ENCODE measurements at regions not wholly inside any gene's neighbourhood (a gene's known extent, or its start where the extent isn't known, plus 50 kb on each side); places are given as distances from the start of the nearest gene placed in this dataset.
"Not testable (repeated sequence)": the region's sequence is repeated elsewhere in the genome, so short reads cannot be mapped to it uniquely, and the experiment has no call there.

- H3K4me1 ChIP-seq (ENCODE audit: control insufficient read depth, insufficient read depth, low read length) = peaks cover 31% of the 10 kb centered on the region
- H3K27ac ChIP-seq (ENCODE audit: insufficient read depth, low read depth, low read length, poor library complexity, severe bottlenecking) = no peak overlapping the region
- H3K4me3 ChIP-seq (ENCODE audit: insufficient read depth, low read depth, low read length) = no peak overlapping the region
- WGBS, 2 experiments = 93% methylated on average over 7 of the region's 7 CpGs
- no peaks in the 10 kb centered on the region for H3K9me3 ChIP-seq (ENCODE audit: control insufficient read depth, low read length)
- no peaks in the 10 kb centered on the region for H3K36me3 ChIP-seq (ENCODE audit: control insufficient read depth, insufficient read depth, low read length)
- H3K27me3 ChIP-seq (ENCODE audit: control insufficient read depth, insufficient read depth, low read length, poor library complexity, severe bottlenecking) = peaks cover 35% of the 10 kb centered on the region
Measured at GRCh38 chr16:86736502-86736901, 158.2 kb downstream of the FOXL1 start.

- WGBS, 2 experiments = 93 to 95% methylated on average over 7 of the region's 7 CpGs
- H3K4me3 ChIP-seq (ENCODE audit: insufficient read depth, low read depth, low read length) = no peak overlapping the region
- H3K27me3 ChIP-seq (ENCODE audit: control insufficient read depth, insufficient read depth, low read length, poor library complexity, severe bottlenecking) = peaks cover 29% of the 10 kb centered on the region
- H3K9me3 ChIP-seq (ENCODE audit: control insufficient read depth, low read length) = no peaks in the 10 kb centered on the region
- peaks cover 34% of the 10 kb centered on the region for H3K4me1 ChIP-seq (ENCODE audit: control insufficient read depth, insufficient read depth, low read length)
- no peak overlapping the region for H3K27ac ChIP-seq (ENCODE audit: insufficient read depth, low read depth, low read length, poor library complexity, severe bottlenecking)
- no peaks in the 10 kb centered on the region for H3K36me3 ChIP-seq (ENCODE audit: control insufficient read depth, insufficient read depth, low read length)
Measured at GRCh38 chr16:86737083-86737482, 158.7 kb downstream of the FOXL1 start.

- not testable (repeated sequence) for H3K9me3 ChIP-seq (ENCODE audit: control insufficient read depth, low read length); H3K36me3 ChIP-seq (ENCODE audit: control insufficient read depth, insufficient read depth, low read length); H3K4me3 ChIP-seq (ENCODE audit: insufficient read depth, low read depth, low read length); H3K27ac ChIP-seq (ENCODE audit: insufficient read depth, low read depth, low read length, poor library complexity, severe bottlenecking)
- Histone ChIP-seq H3K27me3 (ENCODE audit: control insufficient read depth, insufficient read depth, low read length, poor library complexity, severe bottlenecking) (peaks cover 17% of the 10 kb centered on the region), H3K4me1 (ENCODE audit: control insufficient read depth, insufficient read depth, low read length) (peaks cover 24% of the 10 kb centered on the region)
- WGBS, 2 experiments = 94 to 96% methylated on average over 33 to 34 of the region's 35 CpGs
Measured at GRCh38 chr16:86738322-86738721, 160.0 kb downstream of the FOXL1 start.

- 87 to 95% methylated on average over 3 of the region's 3 CpGs for WGBS, 2 experiments
- Histone ChIP-seq H3K9me3 (ENCODE audit: control insufficient read depth, low read length) (no peaks in the 10 kb centered on the region), H3K4me3 (ENCODE audit: insufficient read depth, low read depth, low read length) (no peak overlapping the region), H3K36me3 (ENCODE audit: control insufficient read depth, insufficient read depth, low read length) (no peaks in the 10 kb centered on the region), H3K27me3 (ENCODE audit: control insufficient read depth, insufficient read depth, low read length, poor library complexity, severe bottlenecking) (peaks cover 8% of the 10 kb centered on the region), H3K4me1 (ENCODE audit: control insufficient read depth, insufficient read depth, low read length) (peaks cover 15% of the 10 kb centered on the region), H3K27ac (ENCODE audit: insufficient read depth, low read depth, low read length, poor library complexity, severe bottlenecking) (no peak overlapping the region)
Measured at GRCh38 chr16:86739178-86739577, 160.8 kb downstream of the FOXL1 start.

GRCh38 chr16:86739808-86740207, 161.5 kb downstream of the FOXL1 start:
- Histone ChIP-seq H3K27ac (ENCODE audit: insufficient read depth, low read depth, low read length, poor library complexity, severe bottlenecking) (no peak overlapping the region), H3K9me3 (ENCODE audit: control insufficient read depth, low read length) (no peaks in the 10 kb centered on the region), H3K36me3 (ENCODE audit: control insufficient read depth, insufficient read depth, low read length) (no peaks in the 10 kb centered on the region), H3K27me3 (ENCODE audit: control insufficient read depth, insufficient read depth, low read length, poor library complexity, severe bottlenecking) (peaks cover 3% of the 10 kb centered on the region), H3K4me1 (ENCODE audit: control insufficient read depth, insufficient read depth, low read length) (peaks cover 11% of the 10 kb centered on the region), H3K4me3 (ENCODE audit: insufficient read depth, low read depth, low read length) (no peak overlapping the region)
- 94 to 95% methylated on average over 11 of the region's 11 CpGs for WGBS, 2 experiments

- 91 to 93% methylated on average over 15 to 17 of the region's 17 CpGs for WGBS, 2 experiments
- peaks cover 7% of the 10 kb centered on the region for H3K4me1 ChIP-seq (ENCODE audit: control insufficient read depth, insufficient read depth, low read length)
- no peaks in the 10 kb centered on the region for H3K9me3 ChIP-seq (ENCODE audit: control insufficient read depth, low read length)
- H3K27ac ChIP-seq (ENCODE audit: insufficient read depth, low read depth, low read length, poor library complexity, severe bottlenecking) = no peak overlapping the region
- H3K4me3 ChIP-seq (ENCODE audit: insufficient read depth, low read depth, low read length) = no peak overlapping the region
- no peaks in the 10 kb centered on the region for H3K36me3 ChIP-seq (ENCODE audit: control insufficient read depth, insufficient read depth, low read length)
- H3K27me3 ChIP-seq (ENCODE audit: control insufficient read depth, insufficient read depth, low read length, poor library complexity, severe bottlenecking) = peaks cover 3% of the 10 kb centered on the region
Measured at GRCh38 chr16:86740298-86740697, 161.9 kb downstream of the FOXL1 start.

GRCh38 chr16:86740906-86741799, 162.8 kb downstream of the FOXL1 start:
- Histone ChIP-seq H3K36me3 (ENCODE audit: control insufficient read depth, insufficient read depth, low read length) (no peaks in the 10 kb centered on the region), H3K4me3 (ENCODE audit: insufficient read depth, low read depth, low read length) (no peak overlapping the region), H3K27me3 (ENCODE audit: control insufficient read depth, insufficient read depth, low read length, poor library complexity, severe bottlenecking) (peaks cover 3% of the 10 kb centered on the region), H3K9me3 (ENCODE audit: control insufficient read depth, low read length) (no peaks in the 10 kb centered on the region), H3K27ac (ENCODE audit: insufficient read depth, low read depth, low read length, poor library complexity, severe bottlenecking) (peak overlapping the region; percentile 52), H3K4me1 (ENCODE audit: control insufficient read depth, insufficient read depth, low read length) (peaks cover 7% of the 10 kb centered on the region)
- WGBS, 2 experiments = 42 to 53% methylated on average over 33 to 35 of the region's 35 CpGs

- Histone ChIP-seq H3K36me3 (ENCODE audit: control insufficient read depth, insufficient read depth, low read length) (no peaks in the 10 kb centered on the region), H3K9me3 (ENCODE audit: control insufficient read depth, low read length) (no peaks in the 10 kb centered on the region), H3K4me3 (ENCODE audit: insufficient read depth, low read depth, low read length) (no peak overlapping the region), H3K27ac (ENCODE audit: insufficient read depth, low read depth, low read length, poor library complexity, severe bottlenecking) (no peak overlapping the region), H3K27me3 (ENCODE audit: control insufficient read depth, insufficient read depth, low read length, poor library complexity, severe bottlenecking) (no peaks in the 10 kb centered on the region), H3K4me1 (ENCODE audit: control insufficient read depth, insufficient read depth, low read length) (no peaks in the 10 kb centered on the region)
- 79 to 88% methylated on average over 13 of the region's 13 CpGs for WGBS, 2 experiments
Measured at GRCh38 chr16:86747761-86748160, 169.4 kb downstream of the FOXL1 start.

- no peaks in the 10 kb centered on the region for H3K27me3 ChIP-seq (ENCODE audit: control insufficient read depth, insufficient read depth, low read length, poor library complexity, severe bottlenecking)
- WGBS, 2 experiments = 80 to 82% methylated on average over 3 of the region's 3 CpGs
- H3K27ac ChIP-seq (ENCODE audit: insufficient read depth, low read depth, low read length, poor library complexity, severe bottlenecking) = no peak overlapping the region
- no peak overlapping the region for H3K4me3 ChIP-seq (ENCODE audit: insufficient read depth, low read depth, low read length)
- H3K36me3 ChIP-seq (ENCODE audit: control insufficient read depth, insufficient read depth, low read length) = no peaks in the 10 kb centered on the region
- H3K4me1 ChIP-seq (ENCODE audit: control insufficient read depth, insufficient read depth, low read length) = no peaks in the 10 kb centered on the region
- no peaks in the 10 kb centered on the region for H3K9me3 ChIP-seq (ENCODE audit: control insufficient read depth, low read length)
Measured at GRCh38 chr16:86748652-86749051, 170.3 kb downstream of the FOXL1 start.

GRCh38 chr16:86751076-86752030, 173.0 kb downstream of the FOXL1 start:
- Histone ChIP-seq H3K27me3 (ENCODE audit: control insufficient read depth, insufficient read depth, low read length, poor library complexity, severe bottlenecking) (no peaks in the 10 kb centered on the region), H3K36me3 (ENCODE audit: control insufficient read depth, insufficient read depth, low read length) (no peaks in the 10 kb centered on the region), H3K9me3 (ENCODE audit: control insufficient read depth, low read length) (no peaks in the 10 kb centered on the region), H3K27ac (ENCODE audit: insufficient read depth, low read depth, low read length, poor library complexity, severe bottlenecking) (no peak overlapping the region), H3K4me1 (ENCODE audit: control insufficient read depth, insufficient read depth, low read length) (no peaks in the 10 kb centered on the region), H3K4me3 (ENCODE audit: insufficient read depth, low read depth, low read length) (no peak overlapping the region)
- WGBS, 2 experiments = 93 to 94% methylated on average over 12 of the region's 12 CpGs
